ENCODE measurements at regions not wholly inside any gene's neighbourhood (a gene's known extent, or its start where the extent isn't known, plus 50 kb on each side); places are given as distances from the start of the nearest gene placed in this dataset.

DNA sequence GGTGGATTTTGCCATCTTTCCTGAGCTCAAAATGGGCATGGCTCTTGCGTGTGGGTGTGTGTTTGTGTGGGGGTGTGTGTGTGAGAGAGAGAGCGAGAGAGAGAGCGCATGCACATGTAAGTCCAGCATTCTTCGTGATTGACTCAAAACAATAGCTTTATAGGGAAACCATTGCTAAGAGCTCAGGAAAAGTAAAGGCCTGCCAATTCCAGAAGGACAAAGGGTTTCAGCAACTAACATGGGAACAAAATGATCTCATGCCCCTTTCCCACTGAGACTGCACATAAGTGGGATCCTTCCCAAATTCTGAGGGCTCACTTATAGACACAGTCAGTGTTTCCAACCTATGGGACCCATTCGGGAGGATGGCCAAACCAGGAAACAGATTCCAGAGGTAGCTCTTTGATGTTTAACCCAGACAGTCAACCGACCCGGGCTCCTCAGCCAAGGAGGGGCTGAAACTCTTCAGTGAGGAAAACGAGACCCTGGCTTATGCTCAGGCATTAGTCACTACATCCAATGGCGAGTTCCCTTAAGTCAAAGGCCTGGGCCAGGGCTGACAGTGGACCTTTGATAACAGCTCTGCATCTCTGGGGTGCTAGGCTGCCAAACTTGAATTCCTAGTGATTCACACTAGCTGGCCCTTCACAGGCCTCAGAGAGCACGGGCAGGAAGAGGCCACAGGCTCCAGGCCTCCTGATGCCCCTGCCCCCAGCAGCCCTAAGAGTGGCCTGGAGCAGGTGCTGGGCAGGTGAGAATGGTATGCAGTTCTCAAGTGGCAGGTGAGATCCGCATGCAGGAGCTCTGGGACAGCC is 305.0 kb upstream of the C2CD4B start:
- TF ChIP-seq, protein P1, sequence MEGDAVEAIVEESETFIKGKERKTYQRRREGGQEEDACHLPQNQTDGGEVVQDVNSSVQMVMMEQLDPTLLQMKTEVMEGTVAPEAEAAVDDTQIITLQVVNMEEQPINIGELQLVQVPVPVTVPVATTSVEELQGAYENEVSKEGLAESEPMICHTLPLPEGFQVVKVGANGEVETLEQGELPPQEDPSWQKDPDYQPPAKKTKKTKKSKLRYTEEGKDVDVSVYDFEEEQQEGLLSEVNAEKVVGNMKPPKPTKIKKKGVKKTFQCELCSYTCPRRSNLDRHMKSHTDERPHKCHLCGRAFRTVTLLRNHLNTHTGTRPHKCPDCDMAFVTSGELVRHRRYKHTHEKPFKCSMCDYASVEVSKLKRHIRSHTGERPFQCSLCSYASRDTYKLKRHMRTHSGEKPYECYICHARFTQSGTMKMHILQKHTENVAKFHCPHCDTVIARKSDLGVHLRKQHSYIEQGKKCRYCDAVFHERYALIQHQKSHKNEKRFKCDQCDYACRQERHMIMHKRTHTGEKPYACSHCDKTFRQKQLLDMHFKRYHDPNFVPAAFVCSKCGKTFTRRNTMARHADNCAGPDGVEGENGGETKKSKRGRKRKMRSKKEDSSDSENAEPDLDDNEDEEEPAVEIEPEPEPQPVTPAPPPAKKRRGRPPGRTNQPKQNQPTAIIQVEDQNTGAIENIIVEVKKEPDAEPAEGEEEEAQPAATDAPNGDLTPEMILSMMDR (IDR thresholded peaks at IDR 0.05), result no peak
- TF ChIP-seq POLR2A (IDR thresholded peaks at IDR 0.05), result no peak
